ENCODE measurements at regions not wholly inside any gene's neighbourhood (a gene's known extent, or its start where the extent isn't known, plus 50 kb on each side); places are given as distances from the start of the nearest gene placed in this dataset.
"Not testable (repeated sequence)": the region's sequence is repeated elsewhere in the genome, so short reads cannot be mapped to it uniquely, and the experiment has no call there.

DNA sequence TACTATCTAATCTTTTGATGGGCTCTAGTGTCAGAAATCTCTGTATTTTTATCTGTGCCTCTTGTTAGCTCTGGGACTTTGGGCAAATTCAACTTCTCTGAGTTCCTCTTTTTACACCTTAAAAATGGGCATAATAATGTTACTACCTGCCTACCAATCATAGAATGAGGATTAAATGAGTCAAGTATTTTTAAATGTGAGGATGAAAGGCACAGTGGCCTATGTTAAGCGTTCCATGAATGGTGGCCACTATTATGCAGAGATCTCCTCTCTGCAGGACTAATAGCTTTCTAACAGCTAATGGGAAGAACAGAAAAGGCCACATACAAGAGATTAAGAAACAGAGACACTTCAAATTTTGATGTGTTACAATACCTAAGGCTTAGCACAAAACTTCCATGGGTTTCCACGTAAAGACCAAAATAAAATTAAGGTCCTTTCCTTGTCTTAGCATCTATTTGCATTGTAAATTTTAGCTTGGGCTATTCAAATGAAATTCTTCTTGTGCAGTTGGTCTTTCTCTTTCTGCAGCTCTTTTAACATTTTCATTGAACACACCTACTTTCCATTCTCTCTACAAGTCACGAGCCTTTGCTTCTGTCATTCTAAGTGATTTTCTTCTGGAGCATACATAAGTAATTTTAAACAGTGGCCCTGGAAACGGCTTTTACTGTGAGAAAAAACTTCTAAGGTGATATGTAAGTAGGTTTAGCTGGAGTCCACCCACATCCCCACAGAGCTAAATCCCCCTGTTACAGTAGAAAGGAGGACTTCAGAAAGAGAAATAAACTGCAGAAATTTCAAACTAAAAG is 117.9 kb upstream of the MED14 start:
- no peak for DNase-seq

DNA sequence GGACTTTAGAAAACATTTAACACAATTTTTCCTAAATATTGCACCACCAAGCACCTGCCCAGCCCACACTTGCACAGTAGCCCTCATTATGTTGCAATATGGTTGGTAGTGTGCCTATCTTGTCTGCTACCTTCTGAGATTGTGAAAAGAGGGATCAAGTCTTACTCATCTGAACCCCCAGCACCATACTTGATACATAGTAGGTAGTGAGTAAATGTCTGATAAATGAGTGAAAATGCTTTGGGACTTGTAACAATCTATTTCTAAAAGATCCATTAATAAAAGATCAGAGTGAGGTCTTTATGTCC is 118.4 kb upstream of the MED14 start:
- no peak for DNase-seq

DNA sequence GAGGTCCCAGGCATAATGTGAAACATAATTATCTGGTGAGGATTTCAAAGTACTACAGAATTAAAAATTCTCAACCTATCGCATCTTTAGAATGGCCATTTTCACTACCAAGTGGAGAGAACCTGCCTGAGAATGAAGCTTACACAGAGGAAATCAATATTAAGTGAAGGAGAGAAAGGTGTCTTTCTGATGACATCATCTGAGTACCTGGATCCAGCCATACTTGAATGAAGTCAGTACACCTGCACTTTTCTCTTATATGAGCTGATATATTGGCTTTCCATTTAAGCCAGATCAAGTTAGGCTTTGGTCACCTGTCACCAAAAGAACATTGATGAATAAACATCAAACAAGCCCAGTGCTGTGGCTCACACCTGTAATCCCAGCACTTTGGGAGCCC is 118.9 kb upstream of the MED14 start:
- DNase-seq, result no peak

DNA sequence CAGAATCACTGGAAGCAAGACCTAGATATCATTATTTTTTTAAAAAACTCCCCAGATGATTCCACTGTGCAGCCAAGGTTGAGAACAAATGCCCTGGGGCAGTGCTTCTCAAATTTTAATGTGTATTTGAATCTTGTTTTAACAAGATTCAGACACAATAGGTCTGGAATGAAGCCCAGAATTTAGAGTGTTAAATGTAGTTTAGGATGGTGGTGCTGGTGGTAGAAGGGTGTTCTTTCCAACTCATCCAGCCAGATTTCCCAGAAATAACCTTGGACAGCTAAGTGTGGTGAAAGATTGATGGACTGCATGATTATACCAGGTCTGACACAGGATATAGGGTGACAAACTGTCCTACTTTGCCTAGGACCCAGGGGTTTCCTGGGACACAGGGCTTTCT is 120.1 kb upstream of the MED14 start:
- DNase-seq, result no peak

DNA sequence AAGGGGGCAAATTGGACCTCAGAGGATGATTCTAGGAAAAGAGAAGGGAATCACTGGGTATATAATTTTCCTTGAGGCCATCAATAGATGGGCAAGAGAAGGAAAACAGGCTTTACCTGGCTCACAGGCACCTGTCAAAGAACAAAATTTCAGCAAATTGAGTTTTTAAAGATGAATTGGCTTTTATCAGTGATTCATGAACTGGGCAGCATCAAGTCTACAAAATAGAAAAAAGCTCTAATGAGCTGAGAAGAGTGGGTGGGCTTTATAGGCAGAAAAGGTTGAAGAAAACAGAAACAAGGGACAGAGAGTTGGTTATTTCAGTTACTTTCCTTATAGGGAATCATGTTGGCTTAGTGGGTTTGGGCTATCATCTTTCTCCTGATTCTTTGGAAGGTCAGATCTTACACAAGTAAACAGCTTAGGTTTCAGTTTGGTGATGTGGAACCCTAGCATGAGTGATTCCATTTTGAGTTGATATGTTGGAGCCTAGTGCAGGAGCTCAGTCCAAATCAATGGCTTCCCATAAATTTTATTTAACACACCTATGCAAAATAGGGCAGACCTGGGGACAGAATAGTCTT is 120.7 kb upstream of the MED14 start:
- no peak for DNase-seq

DNA sequence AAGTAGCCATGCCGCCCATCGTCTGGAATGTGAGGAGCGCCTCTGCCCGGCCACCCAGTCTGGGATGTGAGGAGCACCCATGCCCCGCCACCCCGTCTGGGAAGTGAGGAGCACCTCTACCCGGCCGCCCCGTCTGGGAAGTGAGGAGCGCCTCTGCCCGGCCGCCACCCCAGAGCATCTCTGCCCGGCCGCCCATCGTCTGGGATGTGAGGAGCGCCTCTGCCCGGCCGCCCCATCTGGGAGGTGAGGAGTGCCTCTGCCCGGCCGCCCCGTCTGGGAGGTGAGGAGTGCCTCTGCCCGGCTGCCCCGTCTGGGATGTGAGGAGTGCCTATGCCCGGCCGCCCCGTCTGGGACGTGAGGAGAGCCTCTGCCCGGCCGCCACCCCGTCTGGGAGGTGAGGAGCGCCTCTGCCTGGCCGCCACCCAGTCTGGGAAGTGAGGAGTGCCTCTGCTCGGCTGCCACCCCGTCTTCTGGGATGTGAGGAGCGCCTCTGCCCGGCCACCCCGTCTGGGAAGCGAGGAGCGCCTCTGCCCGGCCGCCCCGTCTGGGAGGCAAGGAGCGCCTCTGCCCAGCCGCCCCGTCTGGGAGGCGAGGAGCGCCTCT is 126.7 kb upstream of the MED14 start:
- not testable (repeated sequence) for DNase-seq

DNA sequence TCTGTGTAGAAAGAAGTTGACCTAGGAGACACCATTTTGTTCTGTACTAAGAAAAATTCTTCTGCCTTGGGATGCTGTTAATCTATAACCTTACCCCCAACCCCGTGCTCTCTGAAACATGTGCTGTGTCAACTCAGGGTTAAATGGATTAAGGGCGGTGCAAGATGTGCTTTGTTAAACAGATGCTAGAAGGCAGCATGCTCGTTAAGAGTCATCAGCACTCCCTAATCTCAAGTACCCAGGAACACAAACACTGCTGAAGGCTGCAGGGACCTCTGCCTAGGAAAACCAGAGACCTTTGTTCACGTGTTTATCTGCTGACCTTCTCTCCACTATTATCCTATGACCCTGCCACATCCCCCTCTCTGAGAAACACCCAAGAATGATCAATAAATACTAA is 127.9 kb upstream of the MED14 start:
- DNase-seq, result not testable (repeated sequence)

DNA sequence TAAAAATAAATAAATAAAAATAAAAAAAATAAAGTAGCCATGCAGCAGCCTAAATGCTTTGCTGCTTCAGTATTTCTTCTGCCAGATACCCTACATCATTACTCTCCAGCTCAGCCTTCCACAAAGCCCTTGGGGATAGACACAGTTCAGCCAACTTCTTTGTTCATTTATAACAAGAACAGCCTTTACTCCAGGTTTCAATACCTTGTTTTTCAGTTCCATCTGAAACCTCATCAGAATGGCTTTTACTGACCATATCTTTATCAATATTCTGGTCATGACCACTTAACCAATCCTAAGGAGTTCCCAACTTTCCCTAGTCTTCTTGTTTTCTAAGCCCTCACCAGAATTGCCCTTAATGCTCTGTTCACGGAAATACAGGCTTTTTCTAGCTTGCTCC is 128.3 kb upstream of the MED14 start:
- no peak for DNase-seq

DNA sequence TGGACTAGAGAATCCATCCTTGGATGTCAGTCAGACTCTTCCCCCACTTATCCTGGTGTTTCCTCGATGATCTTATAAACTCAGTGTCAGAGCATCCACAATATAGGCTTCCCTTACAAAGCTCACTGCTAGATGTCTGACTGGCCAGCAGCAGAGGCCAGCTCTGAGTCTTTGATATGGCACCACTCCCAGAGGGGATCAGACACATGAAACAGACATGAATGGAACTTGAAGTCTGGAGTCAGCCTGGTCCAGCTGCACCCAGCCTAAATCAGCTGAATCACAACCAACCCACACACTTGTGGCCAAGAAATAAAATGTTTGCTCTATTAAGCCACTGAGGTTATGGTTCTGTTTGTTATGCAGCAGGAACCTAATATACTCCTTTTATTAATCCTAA is 129.6 kb upstream of the MED14 start:
- DNase-seq, result no peak

DNA sequence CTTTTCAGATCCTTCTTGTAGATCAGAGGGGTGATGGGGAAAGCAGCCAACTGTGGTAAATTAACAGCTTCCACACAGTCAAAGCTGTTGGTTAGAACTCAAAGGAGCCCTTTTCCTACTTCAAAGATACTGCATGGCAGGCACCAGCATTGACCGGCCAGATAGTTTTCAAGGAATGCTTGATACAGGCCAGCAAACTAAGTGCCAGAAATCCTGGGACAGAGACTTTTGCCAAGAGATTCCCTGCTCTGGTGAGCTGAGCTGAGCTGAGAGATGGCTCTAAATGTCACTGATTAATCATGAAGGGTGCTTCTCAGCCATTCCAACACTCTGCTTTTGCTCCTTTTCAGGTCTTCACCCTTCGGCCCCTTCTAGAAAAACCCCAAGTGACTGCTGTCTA is 131.6 kb upstream of the MED14 start:
- DNase-seq, result no peak

DNA sequence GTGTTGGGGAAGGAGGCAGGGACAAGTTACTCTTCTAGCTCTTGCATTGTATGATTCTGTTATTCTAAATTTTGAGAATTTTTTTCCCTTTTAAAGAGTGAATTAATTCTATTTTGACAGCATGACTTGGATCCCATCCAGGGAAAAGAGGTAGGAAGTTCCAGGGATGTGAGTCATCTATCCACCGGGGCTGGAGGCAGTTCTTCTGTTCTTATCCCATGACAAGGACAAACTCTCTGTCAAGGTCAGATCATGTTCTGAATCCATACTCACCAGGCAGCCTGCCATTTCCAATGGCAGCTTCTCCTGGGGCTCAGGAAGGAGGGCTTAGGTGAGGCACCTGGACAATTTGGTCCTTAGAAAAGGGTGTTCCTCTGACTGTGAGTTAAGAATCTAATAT is 132.0 kb upstream of the MED14 start:
- DNase-seq, result no peak

DNA sequence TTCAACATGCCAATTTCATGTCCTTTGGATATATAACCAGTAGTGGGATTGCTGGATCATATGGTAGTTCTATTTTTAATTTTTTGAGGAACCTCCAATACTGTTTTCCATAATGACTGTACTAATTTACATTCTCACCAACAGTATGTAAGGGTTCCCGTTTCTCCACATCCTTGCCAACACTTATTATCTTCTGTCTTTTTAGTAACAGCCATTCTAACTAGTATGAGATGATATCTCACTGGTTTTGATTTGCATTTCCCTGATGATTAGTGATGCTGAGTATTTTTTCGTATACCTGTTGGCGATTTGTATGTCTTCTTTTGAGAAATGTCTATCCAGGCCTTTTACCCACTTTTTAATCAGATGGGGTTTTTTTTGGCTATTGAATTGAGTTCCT is 133.5 kb upstream of the MED14 start:
- no peak for DNase-seq

DNA sequence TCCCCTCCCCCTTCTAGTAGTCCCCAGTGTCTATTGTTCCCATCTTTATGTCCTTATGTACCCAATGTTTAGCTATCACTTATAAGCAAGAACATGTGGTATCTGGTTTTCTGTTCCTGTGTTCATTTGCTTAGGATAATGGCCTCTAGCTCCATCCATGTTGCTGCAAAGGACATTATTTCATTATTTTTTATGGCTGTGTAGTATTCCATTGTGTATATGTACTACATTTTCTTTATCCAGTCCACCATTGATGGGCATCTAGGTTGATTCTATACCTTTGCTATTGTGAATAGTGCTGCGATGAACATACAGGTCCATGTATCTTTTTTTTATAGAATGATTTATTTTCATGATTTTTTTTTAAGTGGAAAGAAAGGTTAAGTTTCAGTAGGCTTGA is 135.6 kb upstream of the MED14 start:
- DNase-seq, result not testable (repeated sequence)

DNA sequence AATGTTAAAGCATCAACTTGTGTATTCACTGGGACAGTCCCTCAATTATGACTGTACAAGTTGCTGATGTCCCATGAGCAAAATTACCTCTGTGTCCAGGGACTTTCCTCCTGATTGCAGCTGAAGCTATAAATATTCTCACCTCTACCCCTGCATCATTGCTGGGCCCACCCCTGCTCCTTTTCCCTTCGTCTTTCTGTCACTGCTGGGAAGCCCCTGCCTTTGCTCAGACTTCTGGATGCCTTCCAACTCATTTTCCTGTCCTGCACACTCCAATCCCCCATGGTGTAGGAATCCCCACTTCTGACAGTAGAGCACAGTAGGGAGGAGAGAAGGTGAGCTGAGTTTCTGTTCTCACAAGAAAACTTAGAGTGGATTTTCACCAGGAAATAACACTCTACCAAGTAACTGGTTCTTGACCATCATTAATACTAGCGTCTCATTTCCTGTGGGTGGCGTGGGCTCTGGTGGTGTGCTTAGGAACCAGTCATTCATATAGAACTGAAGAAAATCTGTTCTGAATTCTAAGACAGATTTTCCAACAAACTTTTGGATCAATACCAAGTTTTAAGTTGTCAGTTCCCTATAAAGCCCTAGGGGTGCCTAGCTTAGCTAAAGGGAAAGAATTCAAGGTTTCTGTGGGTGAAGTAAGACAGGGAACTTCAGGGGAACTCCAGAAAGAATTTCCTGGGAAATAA is 136.2 kb upstream of the MED14 start:
- DNase-seq, result no peak

DNA sequence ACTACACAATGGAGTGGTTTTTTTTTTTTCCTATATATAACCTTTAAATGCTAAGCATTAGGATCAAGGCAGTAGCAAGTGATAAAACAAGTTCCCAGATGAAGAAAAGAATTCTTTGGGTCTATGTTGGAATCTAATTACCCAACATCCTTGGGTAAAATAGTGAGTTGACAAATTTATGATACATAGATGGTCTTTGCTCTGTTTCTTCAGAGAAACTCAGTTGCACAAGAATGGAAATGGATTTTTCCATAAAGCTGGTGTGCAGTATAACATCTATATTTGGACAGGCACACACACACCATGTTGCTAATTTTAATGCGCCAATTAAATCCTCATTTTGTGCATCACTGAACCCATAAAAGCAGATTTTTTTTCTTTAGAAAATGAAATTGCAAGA is 137.0 kb upstream of the MED14 start:
- DNase-seq, result no peak

DNA sequence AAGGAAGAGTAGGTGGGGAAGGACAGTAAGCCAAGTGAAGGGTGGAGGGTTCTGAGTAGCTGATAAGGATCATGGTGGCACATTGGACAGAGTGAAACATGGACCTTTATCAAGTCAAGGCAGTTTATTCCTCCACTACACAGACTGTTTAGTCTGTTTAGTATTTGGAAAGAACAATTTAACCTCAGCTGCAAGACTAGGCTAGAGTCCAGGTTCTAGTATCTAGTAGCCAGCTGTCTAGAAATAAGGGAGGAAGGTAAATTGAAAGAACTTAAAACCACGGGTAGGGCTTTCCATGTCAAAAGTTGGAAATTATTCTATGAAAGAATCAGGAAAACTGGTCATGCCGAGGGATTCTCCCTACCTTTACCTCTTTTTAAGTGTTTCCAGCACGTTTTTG is 140.1 kb upstream of the MED14 start:
- no peak for DNase-seq

DNA sequence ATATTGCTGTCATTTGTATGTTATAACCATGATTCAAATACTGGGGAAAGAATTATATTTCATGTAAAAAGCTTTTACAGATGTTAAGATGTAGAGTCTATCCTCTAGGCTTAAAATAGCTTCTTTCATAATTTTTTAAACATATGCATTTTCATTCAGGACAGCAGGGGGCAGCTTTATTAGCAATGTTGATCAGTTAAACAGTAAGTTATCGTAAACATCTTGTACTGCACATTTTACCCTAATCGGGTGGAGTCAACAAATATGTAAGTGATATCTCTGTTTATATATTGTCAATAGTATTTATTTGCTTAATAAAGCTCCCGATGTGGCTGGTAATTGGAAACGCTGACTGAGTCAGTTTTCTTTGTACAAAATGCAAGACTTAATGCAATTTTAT is 142.5 kb upstream of the MED14 start:
- no peak for DNase-seq

DNA sequence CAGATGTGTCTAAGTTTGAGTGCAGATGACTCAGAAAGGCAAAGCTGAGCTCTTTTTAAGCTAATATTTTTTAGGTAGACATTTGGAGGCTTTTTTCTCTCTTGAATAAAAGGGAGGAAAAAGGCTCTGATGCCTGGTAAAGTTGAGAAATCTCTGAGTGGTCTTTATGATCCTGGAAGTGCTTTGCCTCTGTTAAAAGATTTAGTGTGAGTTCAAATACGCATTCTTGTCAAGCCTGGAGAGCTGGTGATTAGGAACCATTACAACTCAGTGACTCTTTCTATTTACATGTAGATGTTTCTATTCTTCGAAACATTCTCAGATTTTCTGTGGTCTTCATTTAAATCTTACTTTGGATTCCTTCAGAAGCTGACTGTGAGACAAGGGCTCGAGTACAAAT is 143.4 kb upstream of the MED14 start:
- DNase-seq, result no peak

DNA sequence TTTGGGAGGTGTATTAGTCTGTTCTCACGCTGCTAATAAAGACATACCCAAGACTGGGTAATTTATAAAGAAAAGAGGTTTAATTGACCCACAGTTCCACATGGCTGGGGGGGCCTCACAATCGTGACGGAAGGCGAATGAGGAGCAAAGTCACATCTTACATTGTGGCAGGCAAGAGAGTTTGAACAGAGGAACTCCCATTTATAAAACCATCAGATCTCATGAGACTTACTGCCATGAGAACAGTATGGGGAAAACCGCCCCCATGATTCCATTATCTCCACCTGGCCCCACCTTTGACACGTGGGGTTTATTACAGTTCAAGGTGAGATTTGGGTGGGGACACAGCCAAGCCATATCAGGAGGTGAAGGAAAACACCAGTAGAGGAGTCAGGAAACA is 143.8 kb upstream of the MED14 start:
- not testable (repeated sequence) for DNase-seq

DNA sequence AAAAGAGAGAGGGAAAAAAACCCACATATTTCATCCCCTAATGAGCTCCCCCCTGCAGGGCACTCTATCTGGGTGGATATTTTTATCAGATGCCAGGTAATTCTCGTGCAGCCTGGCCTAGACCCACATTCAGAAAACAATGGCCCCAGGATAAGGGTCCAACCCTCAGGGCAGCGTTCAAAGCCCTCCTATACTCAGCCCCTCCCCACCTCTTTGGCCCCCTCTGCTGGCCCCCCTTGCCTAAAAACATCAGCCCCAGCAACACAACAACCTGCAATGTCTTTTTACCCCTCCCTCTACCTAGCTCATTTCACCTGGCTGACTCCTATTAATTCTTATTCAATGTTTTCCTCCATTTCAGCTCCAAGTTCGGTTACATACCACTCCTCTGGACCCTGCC is 145.4 kb upstream of the MED14 start:
- DNase-seq, result no peak

DNA sequence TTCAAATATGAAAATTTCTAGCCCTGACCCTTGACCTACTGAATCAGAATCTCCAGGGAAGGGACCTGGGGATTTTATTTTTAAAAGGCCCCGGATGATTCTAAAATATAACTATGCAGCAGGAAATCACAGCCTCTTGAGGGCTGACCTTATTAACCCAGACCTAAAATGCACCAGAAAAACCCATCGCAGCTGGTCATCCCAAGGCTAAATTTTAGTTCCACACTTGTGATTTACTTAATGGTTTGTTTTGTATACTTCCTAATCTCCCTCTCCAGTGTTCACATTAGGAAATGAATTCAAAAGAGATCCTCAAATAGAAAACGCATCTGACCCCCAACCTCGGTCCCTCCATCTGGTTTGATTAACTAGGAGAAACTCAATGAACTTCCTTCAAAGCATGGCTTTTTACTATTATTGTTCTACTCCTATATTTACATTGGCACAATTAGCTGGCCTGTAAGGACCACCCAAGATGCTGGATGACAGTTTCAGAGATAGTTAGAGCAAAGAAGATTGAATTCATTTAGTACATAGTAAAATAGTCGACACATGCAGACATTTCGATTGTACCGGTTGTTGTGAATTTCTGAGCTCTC is 147.8 kb upstream of the MED14 start:
- no peak for DNase-seq

DNA sequence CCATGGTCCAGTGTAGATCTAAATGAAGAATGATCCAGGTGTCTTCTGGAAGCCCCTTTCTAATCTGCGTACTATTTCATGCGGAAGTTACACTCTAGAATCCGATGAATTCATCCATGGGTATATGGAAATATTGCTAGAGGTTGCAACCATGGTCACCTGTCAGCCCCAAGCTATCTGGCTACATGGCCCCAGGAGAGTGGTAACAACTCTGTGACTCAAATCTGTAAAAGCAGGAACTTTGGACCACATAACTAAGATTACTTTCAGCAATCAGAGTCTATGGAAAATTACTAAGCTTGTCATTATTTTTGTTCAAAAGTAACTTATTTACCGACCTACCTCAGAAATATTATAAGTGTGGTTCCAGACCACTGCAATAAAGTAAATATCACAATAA is 150.6 kb upstream of the MED14 start:
- no peak for DNase-seq

DNA sequence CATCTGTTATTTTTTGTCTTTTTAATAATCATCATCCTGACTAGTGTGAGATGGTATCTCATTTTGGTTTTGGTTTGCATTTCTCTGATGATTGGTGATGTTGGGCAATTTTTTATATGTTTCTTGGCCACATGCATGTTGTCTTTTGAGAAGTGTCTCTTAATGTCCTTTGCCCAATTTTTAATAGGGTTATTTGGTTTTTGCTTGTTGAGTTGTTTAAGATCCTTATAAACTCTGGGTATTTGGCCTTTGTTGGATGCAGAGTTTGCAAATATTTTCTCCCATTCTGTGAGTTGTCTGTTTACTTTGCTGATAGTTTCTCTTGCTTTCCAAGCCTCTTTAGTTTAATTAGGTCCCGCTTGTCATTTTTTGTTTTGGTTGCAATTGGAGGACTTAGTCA is 152.1 kb upstream of the MED14 start:
- DNase-seq, result no peak

DNA sequence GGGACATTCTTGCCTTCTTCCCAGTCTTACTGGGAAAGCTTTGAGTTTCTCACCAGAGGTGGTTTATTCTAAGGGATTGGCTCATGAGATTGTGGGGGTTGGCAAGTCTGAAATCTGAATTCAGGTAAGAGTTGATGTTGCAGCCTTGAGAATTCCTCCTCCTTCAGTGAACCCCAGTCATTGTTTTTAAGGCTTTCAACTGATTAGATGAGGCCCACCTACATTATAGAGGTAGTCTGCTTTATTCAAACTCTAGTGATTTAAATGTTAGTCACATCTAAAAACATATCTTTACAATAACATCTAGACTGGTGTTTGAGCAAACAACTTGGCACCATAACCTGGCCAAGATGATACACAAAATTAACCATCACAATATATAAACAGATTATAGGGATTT is 156.5 kb upstream of the MED14 start:
- no peak for DNase-seq

Data from DMS79 (cell line).